ENCODE measurements at regions not wholly inside any gene's neighbourhood (a gene's known extent, or its start where the extent isn't known, plus 50 kb on each side); places are given as distances from the start of the nearest gene placed in this dataset.

GRCh38 chr3:5613599-5613998 is 426.1 kb downstream of the EDEM1 start:
- TF ChIP-seq CTCF (IDR thresholded peaks at IDR 0.05) (no peak), POLR2A (IDR thresholded peaks at IDR 0.05) (no peak)
